Thyroid gland (tissue), 4 donors: ENCODE measurements at regions not wholly inside any gene's neighbourhood (a gene's known extent, or its start where the extent isn't known, plus 50 kb on each side); places are given as distances from the start of the nearest gene placed in this dataset.

Source experiments
- DNase-seq, 2 donors: peaks; one replicate each; pipeline ENCODE4 v3.0.0-alpha.2; 2019
- H3K27ac ChIP-seq, 3 donors: fragments of 200-600 bp; sonication (generic); 1 replicate in 2 of 3; 2 replicates in 1 of 3; pipeline ENCODE4 v1.5.1; 2016 to 2019; ENCODE audit warnings: mild to moderate bottlenecking in 1 of 3, moderate library complexity in 1 of 3
- H3K27me3 ChIP-seq: fragments of 200-600 bp; sonication (generic); one replicate; pipeline ENCODE4 v1.5.1; 2019
- H3K36me3 ChIP-seq, 2 donors: fragments of 200-600 bp; sonication (generic); one replicate each; pipeline ENCODE4 v1.5.1; 2016 to 2019
- H3K4me1 ChIP-seq, 2 donors: fragments of 200-600 bp; sonication (generic); one replicate each; pipeline ENCODE4 v1.5.1; 2017 to 2019
- H3K4me3 ChIP-seq, 3 donors: fragments of 200-600 bp; sonication (generic); replicated peaks in 1 of 3; 1 replicate in 2 of 3; 2 replicates in 1 of 3; pipeline ENCODE4 v1.5.1; 2016; ENCODE audit warnings: mild to moderate bottlenecking in 1 of 3
- H3K9me3 ChIP-seq: fragments of 200-600 bp; sonication (generic); one replicate; pipeline ENCODE4 v1.5.1; 2017
- CTCF ChIP-seq, 6 experiments: fragments of 200-600 bp in 3 of 6; fragments of 450-650 bp in 3 of 6; sonication (generic) in 3 of 6; IDR thresholded peaks; one replicate each; pipeline ENCODE4 v1.5.1; 2016 to 2019; ENCODE audit warnings: antibody characterized with exemption in 6 of 6, mild to moderate bottlenecking in 2 of 6, inconsistent platforms in 1 of 6, moderate library complexity in 1 of 6
- POLR2A ChIP-seq, 2 donors: fragments of 450-650 bp; IDR thresholded peaks; one replicate each; pipeline ENCODE4 v1.6.1; 2017; ENCODE audit warnings: antibody characterized with exemption in 2 of 2, mild to moderate bottlenecking in 2 of 2, moderate library complexity in 1 of 2
- WGBS, 2 donors: methylation state at CpG; one replicate each; pipeline ENCODE4 v1.1.5; 2017; 5-methylcytosine and 5-hydroxymethylcytosine counted together
- intact Hi-C: fragments of 100-400 bp; cut with DNase I; formaldehyde crosslinking; loops from one replicate; pipeline ENCODE4 v1.15.1; 2023

DNA sequence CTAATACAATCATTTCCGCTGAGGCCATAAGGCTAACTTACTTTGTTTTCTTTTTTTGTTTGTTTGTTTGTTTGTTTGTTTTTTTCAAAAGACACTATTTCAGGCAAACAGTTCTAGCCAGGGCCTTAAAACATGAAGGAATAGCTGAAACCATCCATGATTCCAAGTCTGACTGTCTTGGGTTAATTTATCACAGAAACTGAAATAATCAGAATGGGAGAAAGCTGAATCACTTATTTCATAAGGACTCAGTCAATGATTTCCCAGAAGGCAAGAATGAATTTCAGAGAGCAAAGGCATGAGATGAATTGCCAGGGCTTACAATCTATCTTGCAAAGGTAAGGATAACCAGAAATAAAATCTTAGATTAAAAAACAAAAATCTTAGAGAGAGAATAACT lies 1315.1 kb downstream of the SUCLG1 start:
- 89 to 96% methylated on average over 1 of the region's 1 CpG for WGBS, 2 donors
- Histone ChIP-seq H3K27me3 (no peaks in the 10 kb centered on the region), H3K4me1 (no peaks in the 10 kb centered on the region), H3K9me3 (no peaks in the 10 kb centered on the region), H3K4me3 (no peak overlapping the region), H3K36me3 (no peaks in the 10 kb centered on the region), H3K27ac (no peak overlapping the region)
- TF ChIP-seq CTCF (IDR thresholded peaks at IDR 0.05) (no peak), POLR2A (IDR thresholded peaks at IDR 0.05) (no peak)
- intact Hi-C loops: no loop called here
- DNase-seq: no peak

DNA sequence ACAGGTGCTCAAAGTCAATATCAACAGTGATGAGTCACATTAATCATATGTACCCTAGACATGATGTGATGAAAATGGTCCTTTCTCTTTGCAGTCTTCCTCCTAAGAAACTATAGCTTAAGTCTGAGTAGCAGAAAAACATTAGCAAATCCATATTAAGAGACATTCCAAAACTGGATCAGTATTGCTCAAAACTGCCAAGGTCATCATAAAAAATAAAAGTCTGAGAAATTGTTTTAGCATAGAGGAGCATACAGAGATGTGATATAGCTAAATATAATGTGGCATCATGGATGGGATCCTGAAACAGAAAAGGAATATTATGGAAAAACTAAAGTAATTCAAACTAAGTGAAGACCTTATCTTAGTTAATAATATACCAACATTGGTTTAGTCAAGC lies 1316.1 kb downstream of the SUCLG1 start:
- Histone ChIP-seq H3K4me1 (no peaks in the 10 kb centered on the region), H3K9me3 (peaks cover 3% of the 10 kb centered on the region), H3K4me3 (no peak overlapping the region), H3K27me3 (no peaks in the 10 kb centered on the region), H3K36me3 (no peaks in the 10 kb centered on the region), H3K27ac (no peak overlapping the region)
- no peak for TF ChIP-seq CTCF (IDR thresholded peaks at IDR 0.05)
- TF ChIP-seq POLR2A (IDR thresholded peaks at IDR 0.05): no peak
- intact Hi-C loops: no loop called here
- no peak for DNase-seq

GRCh38 chr2:83115606-83116005 lies 1343.5 kb downstream of the SUCLG1 start:
- Histone ChIP-seq H3K4me3 (no peak overlapping the region), H3K4me1 (no peaks in the 10 kb centered on the region), H3K27me3 (no peaks in the 10 kb centered on the region), H3K9me3 (no peaks in the 10 kb centered on the region), H3K36me3 (no peaks in the 10 kb centered on the region), H3K27ac (no peak overlapping the region)
- TF ChIP-seq POLR2A (IDR thresholded peaks at IDR 0.05): no peak
- no peak for TF ChIP-seq CTCF (IDR thresholded peaks at IDR 0.05)
- DNase-seq: no peak
- 74 to 83% methylated on average over 1 of the region's 1 CpG for WGBS, 2 donors
- intact Hi-C loops: no loop called here

DNA sequence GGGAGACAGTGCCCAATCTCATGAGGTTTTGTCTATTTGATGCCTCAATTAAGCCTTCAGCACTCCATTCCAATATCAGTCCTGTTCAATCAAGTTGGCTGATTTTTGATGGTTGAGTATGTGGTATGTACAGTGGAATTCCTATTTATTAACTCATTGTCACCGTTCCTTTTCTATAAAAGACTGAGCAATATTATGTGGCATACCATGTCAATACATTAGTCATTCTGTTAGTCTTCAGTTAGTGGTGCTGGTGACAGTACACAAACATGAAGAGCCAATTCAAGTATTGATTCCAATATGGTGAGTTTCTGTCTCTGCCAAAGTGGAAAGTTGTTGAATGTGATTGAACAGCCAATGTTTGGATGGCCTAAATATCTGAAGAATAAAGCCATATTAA lies 1343.9 kb downstream of the SUCLG1 start:
- TF ChIP-seq POLR2A (IDR thresholded peaks at IDR 0.05): no peak
- TF ChIP-seq CTCF (IDR thresholded peaks at IDR 0.05): no peak
- H3K4me1 ChIP-seq: no peaks in the 10 kb centered on the region
- no peak overlapping the region for H3K4me3 ChIP-seq
- intact Hi-C loops: no loop called here
- no peaks in the 10 kb centered on the region for H3K27me3 ChIP-seq
- no peaks in the 10 kb centered on the region for H3K36me3 ChIP-seq
- no peaks in the 10 kb centered on the region for H3K9me3 ChIP-seq
- H3K27ac ChIP-seq: no peak overlapping the region
- DNase-seq: no peak
- WGBS, 2 donors: 77 to 85% methylated on average over 1 of the region's 1 CpG

DNA sequence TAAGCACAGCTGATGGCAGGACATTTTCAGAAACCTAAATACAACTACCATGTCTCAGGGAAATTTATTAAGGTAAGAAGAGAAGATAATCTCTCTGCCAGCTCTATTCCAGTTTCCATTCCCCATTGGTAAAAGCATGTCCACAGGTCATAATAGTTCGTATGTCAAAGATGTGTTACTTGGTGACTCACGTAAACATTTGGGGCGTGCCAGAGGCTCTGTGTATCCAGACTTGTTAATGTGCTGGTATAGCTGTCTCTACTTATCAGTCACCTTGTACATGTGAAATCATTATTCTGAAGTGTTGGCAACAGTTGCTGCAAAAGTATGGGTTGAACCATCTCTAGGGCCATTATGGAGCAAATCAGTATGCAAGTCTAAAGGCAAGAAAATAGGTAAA lies 1345.1 kb downstream of the SUCLG1 start:
- Histone ChIP-seq H3K4me3 (no peak overlapping the region), H3K9me3 (no peaks in the 10 kb centered on the region), H3K4me1 (no peaks in the 10 kb centered on the region), H3K36me3 (no peaks in the 10 kb centered on the region), H3K27ac (no peak overlapping the region), H3K27me3 (no peaks in the 10 kb centered on the region)
- DNase-seq: no peak
- TF ChIP-seq CTCF (IDR thresholded peaks at IDR 0.05) (no peak), POLR2A (IDR thresholded peaks at IDR 0.05) (no peak)
- 88 to 93% methylated on average over 3 of the region's 3 CpGs for WGBS, 2 donors
- intact Hi-C loops: no loop called here
